T-helper 17 cell (primary cell): ENCODE measurements at regions not wholly inside any gene's neighbourhood (a gene's known extent, or its start where the extent isn't known, plus 50 kb on each side); places are given as distances from the start of the nearest gene placed in this dataset.

Experiments used
- ATAC-seq: fragments of 150-1000 bp; cut with Tn5 transposase; 2 replicates; pipeline ENCODE4 v1.10.0; 2021; ENCODE audit warnings: mild to moderate bottlenecking, moderate library complexity
- DNase-seq, 3 donors: peaks; one replicate each; pipeline versions ENCODE4 v3.0.0 to v3.0.0-alpha.2; 2020 to 2021
- H3K9me3 ChIP-seq: one replicate; pipeline ENCODE4 v1.7.0; 2013; ENCODE audit warnings: low read length, mild to moderate bottlenecking; ENCODE audit not compliant: control insufficient read depth, poor library complexity, severe bottlenecking
- H3K27ac Mint-ChIP-seq: one replicate; pipeline ENCODE4 v1.8.0; 2022; ENCODE audit warnings: mild to moderate bottlenecking, moderate library complexity, mixed read lengths
- H3K27me3 Mint-ChIP-seq: one replicate; pipeline ENCODE4 v1.8.0; 2022; ENCODE audit warnings: mixed read lengths
- H3K36me3 Mint-ChIP-seq: one replicate; pipeline ENCODE4 v1.8.0; 2022; ENCODE audit warnings: low read depth, mixed read lengths
- H3K4me1 Mint-ChIP-seq: one replicate; pipeline ENCODE4 v1.8.0; 2022; ENCODE audit warnings: mild to moderate bottlenecking, mixed read lengths
- H3K4me3 Mint-ChIP-seq: one replicate; pipeline ENCODE4 v1.8.0; 2022; ENCODE audit warnings: mild to moderate bottlenecking, moderate library complexity, mixed read lengths

DNA sequence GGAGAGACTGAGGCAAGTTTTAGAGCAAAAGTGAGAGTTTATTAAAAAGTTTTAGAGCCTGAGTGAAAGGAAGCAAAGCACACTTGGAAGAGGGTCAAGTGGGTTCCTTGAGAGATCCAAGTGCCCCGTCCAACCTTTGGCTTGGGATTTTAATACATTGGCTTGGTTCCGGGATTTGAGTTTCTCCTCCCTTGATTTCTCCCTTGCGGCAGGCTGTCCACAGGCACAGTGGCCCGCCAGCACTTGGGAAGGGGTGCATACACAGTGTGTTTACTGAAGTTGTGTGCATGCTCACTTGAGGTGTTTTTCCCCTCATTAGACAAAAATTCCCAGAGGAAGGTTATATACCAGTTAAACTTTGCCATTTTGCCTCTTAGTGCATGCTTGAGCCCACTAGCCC lies 333.5 kb downstream of the PCDH18 start:
- DNase-seq = no peak
- no peaks in the 10 kb centered on the region for H3K36me3 Mint-ChIP-seq
- H3K4me1 Mint-ChIP-seq = no peaks in the 10 kb centered on the region
- H3K9me3 ChIP-seq = no peaks in the 10 kb centered on the region
- no peak overlapping the region for H3K4me3 Mint-ChIP-seq
- no peak overlapping the region for H3K27ac Mint-ChIP-seq
- ATAC-seq = no peak
- no peaks in the 10 kb centered on the region for H3K27me3 Mint-ChIP-seq

GRCh38 chr4:137194670-137195069 lies 337.6 kb downstream of the PCDH18 start:
- H3K9me3 ChIP-seq = no peaks in the 10 kb centered on the region
- ATAC-seq (no peak), DNase-seq (no peak)
- Mint-ChIP-seq H3K4me3 (no peak overlapping the region), H3K27ac (no peak overlapping the region), H3K36me3 (no peaks in the 10 kb centered on the region), H3K27me3 (no peaks in the 10 kb centered on the region), H3K4me1 (no peaks in the 10 kb centered on the region)

GRCh38 chr4:137193564-137193963 lies 338.7 kb downstream of the PCDH18 start:
- no peaks in the 10 kb centered on the region for H3K27me3 Mint-ChIP-seq

DNA sequence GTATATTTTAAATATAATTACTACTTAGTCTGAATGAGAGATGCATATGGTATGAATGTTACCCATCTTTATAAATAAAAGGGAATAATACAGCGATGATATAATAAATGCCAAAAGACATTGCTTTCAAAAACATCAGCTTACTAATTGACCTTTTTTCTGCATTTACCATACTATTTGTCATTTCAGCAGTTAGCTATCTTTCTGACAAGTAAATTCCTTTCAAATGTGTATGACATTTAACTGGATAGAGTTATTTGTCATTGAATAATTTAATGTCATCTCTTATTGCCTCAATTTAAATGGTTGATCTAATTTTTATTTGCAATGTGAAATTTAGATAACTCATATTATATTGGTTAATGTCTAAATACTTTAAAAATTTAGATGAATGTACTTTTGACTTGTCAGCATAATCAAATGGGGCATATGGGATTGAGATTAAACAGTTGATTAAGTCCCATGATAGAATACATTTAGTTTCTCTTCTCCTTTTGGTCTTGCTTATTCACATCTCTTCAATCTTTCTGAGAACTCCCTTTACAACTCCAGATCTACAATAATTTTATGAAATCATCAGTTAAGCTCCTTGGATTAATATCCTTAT lies 350.9 kb downstream of the PCDH18 start:
- ATAC-seq (no peak), DNase-seq (no peak)
- no peaks in the 10 kb centered on the region for H3K27me3 Mint-ChIP-seq
- no peaks in the 10 kb centered on the region for H3K9me3 ChIP-seq
- H3K27ac Mint-ChIP-seq = no peak overlapping the region
- H3K4me1 Mint-ChIP-seq = no peaks in the 10 kb centered on the region
- no peak overlapping the region for H3K4me3 Mint-ChIP-seq
- H3K36me3 Mint-ChIP-seq = no peaks in the 10 kb centered on the region

More at GRCh38 chr4:137193564-137193963, 338.7 kb downstream of the PCDH18 start:
- no peak overlapping the region for H3K4me3 Mint-ChIP-seq
- H3K4me1 Mint-ChIP-seq = no peaks in the 10 kb centered on the region
- H3K27ac Mint-ChIP-seq = no peak overlapping the region
- H3K36me3 Mint-ChIP-seq = no peaks in the 10 kb centered on the region
- ATAC-seq (no peak), DNase-seq (no peak)
- H3K9me3 ChIP-seq = no peaks in the 10 kb centered on the region

- Mint-ChIP-seq H3K27me3 (no peaks in the 10 kb centered on the region), H3K4me1 (no peaks in the 10 kb centered on the region), H3K4me3 (no peak overlapping the region), H3K36me3 (no peaks in the 10 kb centered on the region), H3K27ac (no peak overlapping the region)
- DNase-seq = no peak
- no peak for ATAC-seq
- H3K9me3 ChIP-seq = no peaks in the 10 kb centered on the region
These were observed 351.9 kb downstream of the PCDH18 start for GRCh38 chr4:137180349-137180748.

- Mint-ChIP-seq H3K4me3 (no peak overlapping the region), H3K4me1 (no peaks in the 10 kb centered on the region), H3K36me3 (no peaks in the 10 kb centered on the region), H3K27ac (no peak overlapping the region), H3K27me3 (no peaks in the 10 kb centered on the region)
- DNase-seq = no peak
- no peaks in the 10 kb centered on the region for H3K9me3 ChIP-seq
- ATAC-seq = no peak
These were observed 375.5 kb downstream of the PCDH18 start for GRCh38 chr4:137156807-137157206.

DNA sequence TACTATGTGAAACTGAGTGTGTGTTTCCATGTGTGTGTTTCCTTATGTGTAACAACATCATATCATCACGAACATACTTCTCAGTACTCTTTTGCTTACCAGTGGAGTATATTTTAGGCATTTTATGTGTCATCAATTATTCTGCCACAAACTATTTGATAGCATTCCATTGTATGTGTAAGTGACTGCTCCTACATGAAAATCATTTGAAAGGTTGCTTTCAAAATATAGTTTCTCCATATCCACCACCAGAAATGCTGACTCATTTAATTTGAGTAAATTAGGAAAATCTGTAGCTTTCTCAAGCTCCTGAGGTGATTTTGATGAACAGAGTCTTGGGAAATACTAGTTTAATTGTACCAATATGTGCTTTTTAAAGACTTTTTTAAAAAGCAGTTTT lies 376.2 kb downstream of the PCDH18 start:
- H3K4me1 Mint-ChIP-seq = no peaks in the 10 kb centered on the region
- no peak overlapping the region for H3K4me3 Mint-ChIP-seq
- DNase-seq (no peak), ATAC-seq (no peak)
- H3K27me3 Mint-ChIP-seq = no peaks in the 10 kb centered on the region
- H3K9me3 ChIP-seq = no peaks in the 10 kb centered on the region
- no peaks in the 10 kb centered on the region for H3K36me3 Mint-ChIP-seq
- no peak overlapping the region for H3K27ac Mint-ChIP-seq

- Mint-ChIP-seq H3K27me3 (no peaks in the 10 kb centered on the region), H3K36me3 (no peaks in the 10 kb centered on the region), H3K27ac (no peak overlapping the region), H3K4me1 (no peaks in the 10 kb centered on the region), H3K4me3 (no peak overlapping the region)
- no peaks in the 10 kb centered on the region for H3K9me3 ChIP-seq
- no peak for DNase-seq
- ATAC-seq = no peak
These were observed 401.1 kb downstream of the PCDH18 start for GRCh38 chr4:137131201-137131600.

DNA sequence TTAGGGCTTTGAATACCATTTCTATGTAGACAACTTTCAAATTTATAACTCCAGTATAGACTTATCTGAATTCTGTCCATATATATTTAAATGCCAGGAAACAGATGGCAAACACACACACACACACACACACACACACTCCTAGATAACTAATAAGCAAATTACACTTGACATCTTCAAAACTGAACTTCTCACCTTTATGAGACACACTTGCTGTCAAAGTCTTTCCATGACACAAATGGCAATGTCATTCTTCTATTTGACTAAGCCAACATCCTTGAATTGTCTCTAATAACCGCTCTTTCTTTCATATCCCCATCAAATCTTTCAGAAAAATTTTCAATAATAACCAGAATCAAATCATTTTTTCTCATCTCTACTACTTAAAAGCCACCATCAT lies 402.4 kb downstream of the PCDH18 start:
- DNase-seq (no peak), ATAC-seq (no peak)
- Mint-ChIP-seq H3K27me3 (no peaks in the 10 kb centered on the region), H3K4me3 (no peak overlapping the region), H3K27ac (no peak overlapping the region), H3K36me3 (no peaks in the 10 kb centered on the region), H3K4me1 (no peaks in the 10 kb centered on the region)
- H3K9me3 ChIP-seq = no peaks in the 10 kb centered on the region

DNA sequence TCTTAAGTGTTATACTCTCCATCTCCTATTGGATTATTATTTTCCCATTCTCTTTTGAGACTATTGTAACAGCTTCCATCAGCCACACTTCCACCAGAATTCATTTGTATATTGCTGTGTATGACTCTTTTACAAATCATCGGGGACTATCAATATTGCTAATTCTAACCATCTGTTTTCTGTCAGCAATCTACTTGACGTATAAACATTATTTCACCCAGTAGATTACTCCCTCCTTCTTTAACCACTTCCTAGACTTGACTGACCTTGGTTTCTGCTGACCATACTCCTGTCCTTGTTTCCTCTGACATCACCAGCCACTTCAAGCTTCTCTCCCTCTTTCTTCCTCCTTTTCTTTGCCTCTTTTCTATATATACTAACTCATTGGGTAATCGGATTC lies 402.9 kb downstream of the PCDH18 start:
- Mint-ChIP-seq H3K4me1 (no peaks in the 10 kb centered on the region), H3K36me3 (no peaks in the 10 kb centered on the region), H3K4me3 (no peak overlapping the region), H3K27me3 (no peaks in the 10 kb centered on the region), H3K27ac (no peak overlapping the region)
- no peak for DNase-seq
- no peak for ATAC-seq
- no peaks in the 10 kb centered on the region for H3K9me3 ChIP-seq

- no peaks in the 10 kb centered on the region for H3K9me3 ChIP-seq
- no peak for ATAC-seq
- no peak for DNase-seq
- Mint-ChIP-seq H3K4me3 (no peak overlapping the region), H3K4me1 (no peaks in the 10 kb centered on the region), H3K36me3 (no peaks in the 10 kb centered on the region), H3K27ac (no peak overlapping the region), H3K27me3 (no peaks in the 10 kb centered on the region)
These were observed 407.3 kb downstream of the PCDH18 start for GRCh38 chr4:137125011-137125410.

GRCh38 chr4:137124278-137124932 lies 407.9 kb downstream of the PCDH18 start:
- Mint-ChIP-seq H3K4me1 (no peaks in the 10 kb centered on the region), H3K27me3 (no peaks in the 10 kb centered on the region), H3K27ac (no peak overlapping the region), H3K4me3 (no peak overlapping the region), H3K36me3 (no peaks in the 10 kb centered on the region)
- DNase-seq (no peak), ATAC-seq (no peak)
- no peaks in the 10 kb centered on the region for H3K9me3 ChIP-seq

GRCh38 chr4:137122876-137123275 lies 409.4 kb downstream of the PCDH18 start:
- Mint-ChIP-seq H3K4me3 (no peak overlapping the region), H3K27me3 (no peaks in the 10 kb centered on the region), H3K36me3 (no peaks in the 10 kb centered on the region), H3K27ac (no peak overlapping the region), H3K4me1 (no peaks in the 10 kb centered on the region)
- ATAC-seq = no peak
- no peak for DNase-seq
- no peaks in the 10 kb centered on the region for H3K9me3 ChIP-seq

DNA sequence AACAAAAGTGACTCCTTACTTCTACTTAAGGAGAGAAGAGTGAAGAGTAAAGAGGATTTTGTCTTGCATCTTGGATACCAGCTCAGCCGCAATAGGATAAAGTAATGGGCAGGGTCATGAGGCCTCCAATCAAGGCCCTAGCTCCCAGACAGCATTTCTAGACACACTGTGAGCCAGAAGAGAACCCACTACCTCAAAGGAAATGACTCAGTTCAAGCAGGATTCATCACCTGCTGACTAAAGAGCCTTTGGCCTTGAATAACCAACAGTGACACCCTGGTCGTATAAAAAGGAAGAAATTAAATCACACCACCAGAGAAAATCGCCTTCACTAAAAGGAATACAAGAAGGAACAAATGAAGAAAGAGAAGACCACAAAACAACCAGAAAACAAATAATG lies 416.1 kb downstream of the PCDH18 start:
- no peaks in the 10 kb centered on the region for H3K27me3 Mint-ChIP-seq
- no peaks in the 10 kb centered on the region for H3K4me1 Mint-ChIP-seq
- no peaks in the 10 kb centered on the region for H3K9me3 ChIP-seq
- no peaks in the 10 kb centered on the region for H3K36me3 Mint-ChIP-seq
- DNase-seq (no peak), ATAC-seq (no peak)
- H3K27ac Mint-ChIP-seq = no peak overlapping the region
- no peak overlapping the region for H3K4me3 Mint-ChIP-seq
